ENCODE measurements at regions not wholly inside any gene's neighbourhood (a gene's known extent, or its start where the extent isn't known, plus 50 kb on each side); places are given as distances from the start of the nearest gene placed in this dataset.

- Histone ChIP-seq H3K27me3 (ENCODE audit: control insufficient read depth, insufficient read depth, low read length) (no peaks in the 10 kb centered on the region), H3K4me1 (no peaks in the 10 kb centered on the region), H3K9ac (no peak overlapping the region), H3K4me3 (ENCODE audit: low read depth, low read length) (no peak overlapping the region), H3K4me2 (ENCODE audit: low read length) (no peak overlapping the region), H3K36me3 (ENCODE audit: control insufficient read depth, insufficient read depth, low read length) (no peaks in the 10 kb centered on the region), H3K27ac (no peak overlapping the region), H3K9me3 (ENCODE audit: control insufficient read depth, low read length) (no peaks in the 10 kb centered on the region), H2AFZ (no peak overlapping the region), H3K79me2 (no peaks in the 10 kb centered on the region)
- no peak for TF ChIP-seq CTCF (IDR thresholded peaks at IDR 0.05)
These were observed 156.8 kb upstream of the HS3ST1 start for GRCh38 chr4:11585506-11585905.

DNA sequence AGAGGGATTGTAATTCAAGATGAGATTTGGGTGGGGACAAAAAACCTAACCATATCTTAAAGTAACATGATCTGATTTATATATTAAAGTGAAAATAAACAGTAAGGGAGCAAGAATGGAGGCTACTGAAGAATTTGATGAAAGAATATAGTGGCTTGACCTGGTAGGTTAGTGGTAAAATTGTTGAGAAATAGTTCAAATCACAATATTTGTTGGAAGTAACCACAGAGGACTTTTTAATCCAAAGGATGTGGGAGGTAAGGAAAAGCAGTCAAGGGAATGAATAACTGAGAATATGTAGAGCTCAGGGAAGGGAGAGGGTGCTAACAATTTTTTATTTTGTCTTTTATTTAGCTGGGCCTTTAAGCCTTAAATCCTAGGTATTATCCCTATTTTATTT lies 139.8 kb upstream of the HS3ST1 start:
- Histone ChIP-seq H3K4me1 (no peaks in the 10 kb centered on the region), H3K27ac (no peak overlapping the region), H2AFZ (no peak overlapping the region), H3K9ac (no peak overlapping the region), H3K27me3 (ENCODE audit: control insufficient read depth, insufficient read depth, low read length) (no peaks in the 10 kb centered on the region), H3K79me2 (no peaks in the 10 kb centered on the region), H3K4me2 (ENCODE audit: low read length) (no peak overlapping the region), H3K4me3 (ENCODE audit: low read depth, low read length) (no peak overlapping the region), H3K36me3 (ENCODE audit: control insufficient read depth, insufficient read depth, low read length) (no peaks in the 10 kb centered on the region), H3K9me3 (ENCODE audit: control insufficient read depth, low read length) (no peaks in the 10 kb centered on the region)
- no peak for TF ChIP-seq CTCF (IDR thresholded peaks at IDR 0.05)

DNA sequence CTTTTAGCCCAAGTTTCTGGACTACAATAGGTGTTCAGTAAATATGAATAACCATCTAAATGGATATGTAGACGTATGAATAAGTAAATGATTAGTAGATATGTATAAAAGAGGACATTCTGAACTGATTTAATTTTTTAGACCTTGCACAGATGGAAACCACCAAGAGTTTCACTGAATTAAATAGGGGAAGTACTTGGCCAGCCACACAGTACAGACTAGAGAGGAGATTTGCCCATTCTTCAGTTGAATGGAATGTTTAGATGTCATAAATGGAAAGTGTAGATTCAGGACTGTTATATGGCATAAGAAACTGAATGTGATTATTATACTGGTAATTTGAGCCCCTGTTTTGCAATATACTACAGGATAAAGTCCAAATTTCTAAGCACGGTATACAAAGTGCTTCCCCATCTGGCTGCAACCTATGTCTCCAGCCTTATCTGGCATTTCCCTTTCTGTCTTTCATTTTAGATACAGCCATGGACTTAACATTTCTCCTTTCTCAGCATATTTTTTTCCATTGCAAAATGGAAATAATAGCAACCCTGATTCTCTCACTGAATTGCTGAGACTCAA lies 137.8 kb upstream of the HS3ST1 start:
- H3K79me2 ChIP-seq = no peaks in the 10 kb centered on the region
- no peak overlapping the region for H3K27ac ChIP-seq
- H3K4me2 ChIP-seq (ENCODE audit: low read length) = no peak overlapping the region
- no peak for TF ChIP-seq CTCF (IDR thresholded peaks at IDR 0.05)
- no peaks in the 10 kb centered on the region for H3K36me3 ChIP-seq (ENCODE audit: control insufficient read depth, insufficient read depth, low read length)
- H3K27me3 ChIP-seq (ENCODE audit: control insufficient read depth, insufficient read depth, low read length) = no peaks in the 10 kb centered on the region
- H3K9ac ChIP-seq = no peak overlapping the region
- no peaks in the 10 kb centered on the region for H3K9me3 ChIP-seq (ENCODE audit: control insufficient read depth, low read length)
- no peak overlapping the region for H3K4me3 ChIP-seq (ENCODE audit: low read depth, low read length)
- H3K4me1 ChIP-seq = no peaks in the 10 kb centered on the region
- H2AFZ ChIP-seq = no peak overlapping the region

DNA sequence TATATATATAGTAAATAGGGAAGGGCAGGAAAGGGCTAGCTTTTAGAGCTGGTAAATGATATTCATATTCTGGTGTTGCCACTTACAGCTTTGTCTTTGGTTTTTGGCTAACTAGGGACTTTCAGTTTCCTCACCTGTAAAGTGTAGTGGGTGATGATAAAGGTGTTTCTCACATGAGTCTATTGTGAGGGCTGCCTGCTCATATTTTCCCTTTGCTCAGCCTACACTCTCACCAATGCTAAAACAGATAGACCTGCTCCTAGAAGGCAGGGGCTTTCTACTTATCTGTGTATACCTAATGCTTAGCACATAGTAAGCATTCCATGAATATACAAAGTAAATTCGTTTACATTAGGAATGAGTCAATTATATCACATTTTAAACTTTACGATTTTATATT lies 137.2 kb upstream of the HS3ST1 start:
- H3K9ac ChIP-seq = no peak overlapping the region
- no peak overlapping the region for H3K27ac ChIP-seq
- no peaks in the 10 kb centered on the region for H3K4me1 ChIP-seq
- no peaks in the 10 kb centered on the region for H3K79me2 ChIP-seq
- no peaks in the 10 kb centered on the region for H3K36me3 ChIP-seq (ENCODE audit: control insufficient read depth, insufficient read depth, low read length)
- H3K4me3 ChIP-seq (ENCODE audit: low read depth, low read length) = no peak overlapping the region
- H3K4me2 ChIP-seq (ENCODE audit: low read length) = no peak overlapping the region
- no peak overlapping the region for H2AFZ ChIP-seq
- no peak for TF ChIP-seq CTCF (IDR thresholded peaks at IDR 0.05)
- no peaks in the 10 kb centered on the region for H3K27me3 ChIP-seq (ENCODE audit: control insufficient read depth, insufficient read depth, low read length)
- H3K9me3 ChIP-seq (ENCODE audit: control insufficient read depth, low read length) = no peaks in the 10 kb centered on the region

GRCh38 chr4:11565213-11565612 lies 136.5 kb upstream of the HS3ST1 start:
- no peak for TF ChIP-seq CTCF (IDR thresholded peaks at IDR 0.05)
- no peaks in the 10 kb centered on the region for H3K36me3 ChIP-seq (ENCODE audit: control insufficient read depth, insufficient read depth, low read length)
- H3K79me2 ChIP-seq = no peaks in the 10 kb centered on the region
- no peak overlapping the region for H3K4me2 ChIP-seq (ENCODE audit: low read length)
- H3K27me3 ChIP-seq (ENCODE audit: control insufficient read depth, insufficient read depth, low read length) = no peaks in the 10 kb centered on the region
- H3K9me3 ChIP-seq (ENCODE audit: control insufficient read depth, low read length) = no peaks in the 10 kb centered on the region
- no peak overlapping the region for H3K27ac ChIP-seq
- H3K4me3 ChIP-seq (ENCODE audit: low read depth, low read length) = no peak overlapping the region
- H2AFZ ChIP-seq = no peak overlapping the region
- H3K9ac ChIP-seq = no peak overlapping the region
- no peaks in the 10 kb centered on the region for H3K4me1 ChIP-seq
